T-helper 2 cell treated with Interferon-gamma antibody and Interleukin-4, amounts not matched to agents 5 μg/mL and 100 μg/mL, for 36 hours (primary cell): ENCODE measurements at regions not wholly inside any gene's neighbourhood (a gene's known extent, or its start where the extent isn't known, plus 50 kb on each side); places are given as distances from the start of the nearest gene placed in this dataset.

Source experiments
- DNase-seq: peaks from one replicate; pipeline ENCODE4 v3.0.0; 2021; ENCODE audit warnings: low spot score
- H3K27ac Mint-ChIP-seq: one replicate; pipeline ENCODE4 v1.8.0; 2021; ENCODE audit warnings: mild to moderate bottlenecking, mixed read lengths
- H3K27me3 Mint-ChIP-seq: one replicate; pipeline ENCODE4 v1.8.0; 2021; ENCODE audit warnings: low read depth, mixed read lengths
- H3K36me3 Mint-ChIP-seq: one replicate; pipeline ENCODE4 v1.8.0; 2021; ENCODE audit warnings: low read depth, mixed read lengths
- H3K4me1 Mint-ChIP-seq: one replicate; pipeline ENCODE4 v1.8.0; 2021; ENCODE audit warnings: low read depth, mixed read lengths
- H3K4me3 Mint-ChIP-seq: one replicate; pipeline ENCODE4 v1.8.0; 2022; ENCODE audit warnings: mild to moderate bottlenecking, moderate library complexity, mixed read lengths
- H3K9me3 Mint-ChIP-seq: one replicate; pipeline ENCODE4 v1.8.0; 2021; ENCODE audit warnings: mixed read lengths

- peaks cover 23% of the 10 kb centered on the region for H3K27me3 Mint-ChIP-seq
- no peak overlapping the region for H3K4me3 Mint-ChIP-seq
- no peaks in the 10 kb centered on the region for H3K4me1 Mint-ChIP-seq
- no peaks in the 10 kb centered on the region for H3K36me3 Mint-ChIP-seq
- no peak for DNase-seq
- no peaks in the 10 kb centered on the region for H3K9me3 Mint-ChIP-seq
- no peak overlapping the region for H3K27ac Mint-ChIP-seq
Measured at GRCh38 chr1:50329332-50329932, 93.8 kb downstream of the DMRTA2 start.

GRCh38 chr1:50328552-50328951, 94.7 kb downstream of the DMRTA2 start:
- Mint-ChIP-seq H3K4me3 (no peak overlapping the region), H3K9me3 (no peaks in the 10 kb centered on the region), H3K36me3 (no peaks in the 10 kb centered on the region), H3K4me1 (no peaks in the 10 kb centered on the region), H3K27me3 (peaks cover 20% of the 10 kb centered on the region), H3K27ac (no peak overlapping the region)
- DNase-seq, result no peak

- Mint-ChIP-seq H3K27me3 (peaks cover 3% of the 10 kb centered on the region), H3K36me3 (no peaks in the 10 kb centered on the region), H3K4me1 (no peaks in the 10 kb centered on the region), H3K4me3 (no peak overlapping the region), H3K9me3 (no peaks in the 10 kb centered on the region), H3K27ac (no peak overlapping the region)
- DNase-seq, result no peak
Measured at GRCh38 chr1:50326026-50326425, 97.2 kb downstream of the DMRTA2 start.

- Mint-ChIP-seq H3K27ac (no peak overlapping the region), H3K9me3 (no peaks in the 10 kb centered on the region), H3K4me3 (no peak overlapping the region), H3K36me3 (no peaks in the 10 kb centered on the region), H3K27me3 (no peaks in the 10 kb centered on the region), H3K4me1 (no peaks in the 10 kb centered on the region)
- no peak for DNase-seq
Measured at GRCh38 chr1:50322579-50322978, 100.7 kb downstream of the DMRTA2 start.

GRCh38 chr1:50318428-50318827, 104.8 kb downstream of the DMRTA2 start:
- Mint-ChIP-seq H3K4me1 (no peaks in the 10 kb centered on the region), H3K36me3 (no peaks in the 10 kb centered on the region), H3K27ac (no peak overlapping the region), H3K27me3 (no peaks in the 10 kb centered on the region), H3K4me3 (no peak overlapping the region), H3K9me3 (no peaks in the 10 kb centered on the region)
- no peak for DNase-seq

GRCh38 chr1:50308878-50309277, 114.4 kb downstream of the DMRTA2 start:
- Mint-ChIP-seq H3K9me3 (no peaks in the 10 kb centered on the region), H3K36me3 (no peaks in the 10 kb centered on the region), H3K4me3 (no peak overlapping the region), H3K27me3 (no peaks in the 10 kb centered on the region), H3K4me1 (no peaks in the 10 kb centered on the region), H3K27ac (no peak overlapping the region)
- no peak for DNase-seq

GRCh38 chr1:50305808-50306207, 117.4 kb downstream of the DMRTA2 start:
- Mint-ChIP-seq H3K9me3 (no peaks in the 10 kb centered on the region), H3K36me3 (no peaks in the 10 kb centered on the region), H3K4me3 (no peak overlapping the region), H3K27me3 (no peaks in the 10 kb centered on the region), H3K27ac (no peak overlapping the region), H3K4me1 (no peaks in the 10 kb centered on the region)
- no peak for DNase-seq

- no peaks in the 10 kb centered on the region for H3K27me3 Mint-ChIP-seq
- H3K4me1 Mint-ChIP-seq, result no peaks in the 10 kb centered on the region
- H3K9me3 Mint-ChIP-seq, result no peaks in the 10 kb centered on the region
- H3K36me3 Mint-ChIP-seq, result no peaks in the 10 kb centered on the region
- no peak overlapping the region for H3K27ac Mint-ChIP-seq
- no peak for DNase-seq
- no peak overlapping the region for H3K4me3 Mint-ChIP-seq
Measured at GRCh38 chr1:50300297-50300696, 122.9 kb downstream of the DMRTA2 start.

- DNase-seq, result no peak
- Mint-ChIP-seq H3K4me1 (no peaks in the 10 kb centered on the region), H3K9me3 (no peaks in the 10 kb centered on the region), H3K36me3 (no peaks in the 10 kb centered on the region), H3K27ac (no peak overlapping the region), H3K4me3 (no peak overlapping the region), H3K27me3 (no peaks in the 10 kb centered on the region)
Measured at GRCh38 chr1:50295566-50295965, 127.7 kb downstream of the DMRTA2 start.

- no peaks in the 10 kb centered on the region for H3K27me3 Mint-ChIP-seq
- H3K36me3 Mint-ChIP-seq, result no peaks in the 10 kb centered on the region
- DNase-seq, result no peak
- no peak overlapping the region for H3K4me3 Mint-ChIP-seq
- H3K27ac Mint-ChIP-seq, result no peak overlapping the region
- no peaks in the 10 kb centered on the region for H3K9me3 Mint-ChIP-seq
- no peaks in the 10 kb centered on the region for H3K4me1 Mint-ChIP-seq
Measured at GRCh38 chr1:50292276-50292675, 131.0 kb downstream of the DMRTA2 start.

GRCh38 chr1:50289495-50289894, 133.7 kb downstream of the DMRTA2 start:
- Mint-ChIP-seq H3K4me1 (no peaks in the 10 kb centered on the region), H3K27me3 (no peaks in the 10 kb centered on the region), H3K9me3 (no peaks in the 10 kb centered on the region), H3K36me3 (no peaks in the 10 kb centered on the region), H3K27ac (no peak overlapping the region), H3K4me3 (no peak overlapping the region)
- DNase-seq, result no peak

GRCh38 chr1:50285994-50286393, 137.2 kb downstream of the DMRTA2 start:
- H3K27me3 Mint-ChIP-seq, result no peaks in the 10 kb centered on the region
- no peaks in the 10 kb centered on the region for H3K9me3 Mint-ChIP-seq
- no peak overlapping the region for H3K4me3 Mint-ChIP-seq
- H3K4me1 Mint-ChIP-seq, result no peaks in the 10 kb centered on the region
- no peak for DNase-seq
- no peaks in the 10 kb centered on the region for H3K36me3 Mint-ChIP-seq
- no peak overlapping the region for H3K27ac Mint-ChIP-seq

- Mint-ChIP-seq H3K27me3 (no peaks in the 10 kb centered on the region), H3K4me3 (no peak overlapping the region), H3K4me1 (no peaks in the 10 kb centered on the region), H3K36me3 (no peaks in the 10 kb centered on the region), H3K9me3 (no peaks in the 10 kb centered on the region), H3K27ac (no peak overlapping the region)
- DNase-seq, result no peak
Measured at GRCh38 chr1:50279622-50280330, 143.5 kb downstream of the DMRTA2 start.

- Mint-ChIP-seq H3K4me3 (no peak overlapping the region), H3K9me3 (no peaks in the 10 kb centered on the region)
Measured at GRCh38 chr1:50278961-50279360, 144.3 kb downstream of the DMRTA2 start.

GRCh38 chr1:50278410-50278809, 144.8 kb downstream of the DMRTA2 start:
- no peak for DNase-seq
- H3K27me3 Mint-ChIP-seq, result no peaks in the 10 kb centered on the region
- H3K27ac Mint-ChIP-seq, result no peak overlapping the region
- no peaks in the 10 kb centered on the region for H3K4me1 Mint-ChIP-seq
- no peaks in the 10 kb centered on the region for H3K36me3 Mint-ChIP-seq
- H3K4me3 Mint-ChIP-seq, result no peak overlapping the region
- H3K9me3 Mint-ChIP-seq, result no peaks in the 10 kb centered on the region

More at GRCh38 chr1:50278961-50279360, 144.3 kb downstream of the DMRTA2 start:
- DNase-seq, result no peak
- Mint-ChIP-seq H3K36me3 (no peaks in the 10 kb centered on the region), H3K27me3 (no peaks in the 10 kb centered on the region), H3K4me1 (no peaks in the 10 kb centered on the region), H3K27ac (no peak overlapping the region)
